ENCODE measurements at regions not wholly inside any gene's neighbourhood (a gene's known extent, or its start where the extent isn't known, plus 50 kb on each side); places are given as distances from the start of the nearest gene placed in this dataset.
"Not testable (repeated sequence)": the region's sequence is repeated elsewhere in the genome, so short reads cannot be mapped to it uniquely, and the experiment has no call there.

DNA sequence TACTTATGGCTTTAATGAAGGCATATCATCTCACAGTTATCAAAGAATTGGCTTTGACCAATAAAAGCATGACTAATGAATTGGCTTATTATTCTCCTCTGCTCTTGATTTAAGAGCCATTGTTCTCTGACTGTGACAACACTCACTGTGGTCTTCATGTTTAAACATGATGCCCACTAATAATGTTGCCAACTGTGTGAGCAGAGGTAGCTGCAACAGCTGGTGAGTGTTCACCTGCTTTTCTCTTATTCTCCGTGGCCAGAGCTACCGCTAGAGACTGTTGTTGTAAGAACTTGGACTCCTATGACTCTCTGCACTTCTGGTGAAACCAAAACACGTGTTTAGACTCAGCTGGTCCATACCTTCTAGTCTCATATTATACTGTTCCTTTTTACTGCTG lies 335.9 kb downstream of the XPNPEP1 start:
- Histone ChIP-seq H3K27ac (no peak overlapping the region), H3K4me3 (no peak overlapping the region), H3K4me1 (no peaks in the 10 kb centered on the region), H3K4me2 (no peak overlapping the region), H3K9me3 (no peaks in the 10 kb centered on the region)
- DNase-seq (ENCODE audit: low read depth in 1 of 2, low spot score in 1 of 2) = no peak
- FAIRE-seq = no peak
- ChIA-PET POLR2A (no interaction called here), CTCF (no interaction called here)
- ATAC-seq = no peak
- TF ChIP-seq NFE2L2 (conservative IDR thresholded peaks at IDR 0.05; ENCODE audit: low read length) (no peak), NR3C1 (IDR thresholded peaks at IDR 0.05) (no peak), POLR2A (IDR thresholded peaks at IDR 0.05; ENCODE audit: low read length) (no peak), RAD21 (conservative IDR thresholded peaks at IDR 0.05 in 1 of 2, IDR thresholded peaks at IDR 0.05 in 1 of 2) (no peak), JUN (IDR thresholded peaks at IDR 0.05) (no peak), HOXB5 (CRISPR knock-in tag; IDR thresholded peaks at IDR 0.05) (no peak), BHLHE40 (IDR thresholded peaks at IDR 0.05; ENCODE audit: low read depth, low read length) (no peak)
- TF ChIP-seq, protein P1, sequence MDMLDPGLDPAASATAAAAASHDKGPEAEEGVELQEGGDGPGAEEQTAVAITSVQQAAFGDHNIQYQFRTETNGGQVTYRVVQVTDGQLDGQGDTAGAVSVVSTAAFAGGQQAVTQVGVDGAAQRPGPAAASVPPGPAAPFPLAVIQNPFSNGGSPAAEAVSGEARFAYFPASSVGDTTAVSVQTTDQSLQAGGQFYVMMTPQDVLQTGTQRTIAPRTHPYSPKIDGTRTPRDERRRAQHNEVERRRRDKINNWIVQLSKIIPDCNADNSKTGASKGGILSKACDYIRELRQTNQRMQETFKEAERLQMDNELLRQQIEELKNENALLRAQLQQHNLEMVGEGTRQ (IDR thresholded peaks at IDR 0.05) = no peak
- TF ChIP-seq, protein P2, sequence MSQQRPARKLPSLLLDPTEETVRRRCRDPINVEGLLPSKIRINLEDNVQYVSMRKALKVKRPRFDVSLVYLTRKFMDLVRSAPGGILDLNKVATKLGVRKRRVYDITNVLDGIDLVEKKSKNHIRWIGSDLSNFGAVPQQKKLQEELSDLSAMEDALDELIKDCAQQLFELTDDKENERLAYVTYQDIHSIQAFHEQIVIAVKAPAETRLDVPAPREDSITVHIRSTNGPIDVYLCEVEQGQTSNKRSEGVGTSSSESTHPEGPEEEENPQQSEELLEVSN (IDR thresholded peaks at IDR 0.05; ENCODE audit: borderline replicate concordance, low read depth) = no peak
- TF ChIP-seq, protein P3, sequence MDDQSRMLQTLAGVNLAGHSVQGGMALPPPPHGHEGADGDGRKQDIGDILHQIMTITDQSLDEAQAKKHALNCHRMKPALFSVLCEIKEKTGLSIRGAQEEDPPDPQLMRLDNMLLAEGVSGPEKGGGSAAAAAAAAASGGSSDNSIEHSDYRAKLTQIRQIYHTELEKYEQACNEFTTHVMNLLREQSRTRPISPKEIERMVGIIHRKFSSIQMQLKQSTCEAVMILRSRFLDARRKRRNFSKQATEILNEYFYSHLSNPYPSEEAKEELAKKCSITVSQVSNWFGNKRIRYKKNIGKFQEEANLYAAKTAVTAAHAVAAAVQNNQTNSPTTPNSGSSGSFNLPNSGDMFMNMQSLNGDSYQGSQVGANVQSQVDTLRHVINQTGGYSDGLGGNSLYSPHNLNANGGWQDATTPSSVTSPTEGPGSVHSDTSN (IDR thresholded peaks at IDR 0.05) = no peak
- 0% methylated on average over 3 of the region's 3 CpGs for WGBS (ENCODE audit: missing lambda C conversion rate)

DNA sequence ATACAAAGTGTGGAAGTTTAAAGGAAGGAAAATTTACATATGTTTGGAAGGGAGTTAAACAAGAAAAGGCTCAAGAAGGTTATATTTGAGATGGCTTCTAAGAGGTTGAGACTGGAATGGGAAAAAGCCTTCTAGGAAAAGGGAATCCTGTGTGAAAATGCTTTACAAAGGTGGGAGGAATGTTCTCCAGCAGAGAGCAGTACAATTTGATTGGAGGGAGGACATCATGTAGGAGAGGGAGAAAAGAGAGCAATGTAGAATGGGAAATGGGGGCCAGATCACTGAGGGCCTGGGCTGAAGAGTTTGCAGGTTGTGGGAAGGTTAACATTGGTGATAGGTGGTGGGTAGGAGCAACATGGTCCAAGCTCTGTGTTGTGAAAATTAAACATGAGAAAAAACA lies 366.9 kb downstream of the XPNPEP1 start:
- TF ChIP-seq HOXA7 (CRISPR knock-in tag; IDR thresholded peaks at IDR 0.05) (no peak), CTCF (IDR thresholded peaks at IDR 0.05) (no peak), CHD2 (IDR thresholded peaks at IDR 0.05; ENCODE audit: low read length, partially characterized antibody) (no peak), TFCP2L1 (CRISPR knock-in tag; IDR thresholded peaks at IDR 0.05) (no peak), GATA3 (IDR thresholded peaks at IDR 0.05; ENCODE audit: borderline replicate concordance) (no peak), JUNB (IDR thresholded peaks at IDR 0.05) (no peak), PHF8 (IDR thresholded peaks at IDR 0.05; ENCODE audit: borderline replicate concordance, low read depth) (no peak), JUN (IDR thresholded peaks at IDR 0.05) (no peak), RAD21 (conservative IDR thresholded peaks at IDR 0.05 in 1 of 2, IDR thresholded peaks at IDR 0.05 in 1 of 2) (no peak), KDM1A (IDR thresholded peaks at IDR 0.05; ENCODE audit: low read depth) (no peak)
- TF ChIP-seq, protein P4, sequence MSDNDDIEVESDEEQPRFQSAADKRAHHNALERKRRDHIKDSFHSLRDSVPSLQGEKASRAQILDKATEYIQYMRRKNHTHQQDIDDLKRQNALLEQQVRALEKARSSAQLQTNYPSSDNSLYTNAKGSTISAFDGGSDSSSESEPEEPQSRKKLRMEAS (IDR thresholded peaks at IDR 0.05) = no peak
- DNase-seq (ENCODE audit: low read depth in 1 of 2, low spot score in 1 of 2) (no peak), FAIRE-seq (no peak), ATAC-seq (no peak)
- Histone ChIP-seq H3K27ac (no peak overlapping the region), H3K4me3 (no peak overlapping the region), H3K9me3 (no peaks in the 10 kb centered on the region), H3K4me1 (no peaks in the 10 kb centered on the region), H3K4me2 (no peak overlapping the region)
- POLR2A ChIA-PET = no interaction called here
- CTCF ChIA-PET = no interaction called here

GRCh38 chr10:109542050-109542603 lies 381.2 kb downstream of the XPNPEP1 start:
- CTCF ChIA-PET; H3K27ac ChIP-seq; H3K4me2 ChIP-seq; H3K4me3 ChIP-seq; DNase-seq (ENCODE audit: low read depth in 1 of 2, low spot score in 1 of 2); H3K4me1 ChIP-seq; FAIRE-seq; H3K9me3 ChIP-seq; ATAC-seq; POLR2A ChIA-PET: not testable (repeated sequence)
- whole genome bisulfite sequencing (ENCODE audit: missing lambda C conversion rate) = 2% methylated on average over 6 of the region's 8 CpGs
